ENCODE measurements at regions not wholly inside any gene's neighbourhood (a gene's known extent, or its start where the extent isn't known, plus 50 kb on each side); places are given as distances from the start of the nearest gene placed in this dataset.

GRCh38 chr18:29351171-29351570, 1174.2 kb upstream of the CDH2 start:
- TF ChIP-seq CTCF (IDR thresholded peaks at IDR 0.05; ENCODE audit: low read depth, low read length): no peak
- DNase-seq (ENCODE audit: extremely low read depth, low read depth): no peak

GRCh38 chr18:29328932-29329331, 1152.0 kb upstream of the CDH2 start:
- no peak for TF ChIP-seq CTCF (IDR thresholded peaks at IDR 0.05; ENCODE audit: low read depth, low read length)
- DNase-seq (ENCODE audit: extremely low read depth, low read depth): no peak

- no peak for DNase-seq (ENCODE audit: extremely low read depth, low read depth)
- no peak for TF ChIP-seq CTCF (IDR thresholded peaks at IDR 0.05; ENCODE audit: low read depth, low read length)
Measured at GRCh38 chr18:29326214-29326613, 1149.3 kb upstream of the CDH2 start.

GRCh38 chr18:29321561-29321960, 1144.6 kb upstream of the CDH2 start:
- DNase-seq (ENCODE audit: extremely low read depth, low read depth): no peak

GRCh38 chr18:29313312-29313711, 1136.4 kb upstream of the CDH2 start:
- TF ChIP-seq CTCF (IDR thresholded peaks at IDR 0.05; ENCODE audit: low read depth, low read length): no peak
- no peak for DNase-seq (ENCODE audit: extremely low read depth, low read depth)

More at GRCh38 chr18:29321561-29321960, 1144.6 kb upstream of the CDH2 start:
- TF ChIP-seq CTCF (IDR thresholded peaks at IDR 0.05; ENCODE audit: low read depth, low read length): no peak

- DNase-seq (ENCODE audit: extremely low read depth, low read depth): no peak
- no peak for TF ChIP-seq CTCF (IDR thresholded peaks at IDR 0.05; ENCODE audit: low read depth, low read length)
Measured at GRCh38 chr18:29311580-29311979, 1134.7 kb upstream of the CDH2 start.

GRCh38 chr18:29309366-29309765, 1132.4 kb upstream of the CDH2 start:
- no peak for TF ChIP-seq CTCF (IDR thresholded peaks at IDR 0.05; ENCODE audit: low read depth, low read length)

More at GRCh38 chr18:29309366-29309765, 1132.4 kb upstream of the CDH2 start:
- no peak for DNase-seq (ENCODE audit: extremely low read depth, low read depth)
